Neuronal stem cell (in vitro differentiated cells): ENCODE measurements at regions not wholly inside any gene's neighbourhood (a gene's known extent, or its start where the extent isn't known, plus 50 kb on each side); places are given as distances from the start of the nearest gene placed in this dataset.

ENCODE experiments used
- DNase-seq: peaks from one replicate; pipeline ENCODE4 v3.0.0-alpha.2; 2013; ENCODE audit warnings: low spot score
- H2AFZ ChIP-seq: one replicate; pipeline ENCODE4 v1.6.1; 2013; ENCODE audit warnings: mild to moderate bottlenecking, low read length, inconsistent platforms
- H2AK5ac ChIP-seq: 2 replicates; pipeline ENCODE4 v1.6.1; 2013; ENCODE audit warnings: low read depth, mild to moderate bottlenecking, inconsistent platforms, low read length, moderate library complexity, mixed read lengths
- H2BK120ac ChIP-seq: 2 replicates; pipeline ENCODE4 v1.6.1; 2013; ENCODE audit warnings: low read depth, mild to moderate bottlenecking, inconsistent platforms, low read length, moderate library complexity, mixed read lengths
- H2BK12ac ChIP-seq: one replicate; pipeline ENCODE4 v1.6.1; 2013; ENCODE audit warnings: low read length, inconsistent platforms
- H2BK15ac ChIP-seq: 2 replicates; pipeline ENCODE4 v1.6.1; 2013; ENCODE audit warnings: mild to moderate bottlenecking, low read length, inconsistent platforms, mixed read lengths
- H2BK5ac ChIP-seq: one replicate; pipeline ENCODE4 v1.6.1; 2013; ENCODE audit warnings: inconsistent platforms, mild to moderate bottlenecking, low read length, moderate library complexity
- H3K14ac ChIP-seq: one replicate; pipeline ENCODE4 v1.6.1; 2013; ENCODE audit warnings: low read length, inconsistent platforms
- H3K18ac ChIP-seq: 2 replicates; pipeline ENCODE4 v1.6.1; 2013; ENCODE audit warnings: low read length, inconsistent platforms
- H3K23ac ChIP-seq: 2 replicates; pipeline ENCODE4 v1.6.1; 2013; ENCODE audit warnings: low read depth, mild to moderate bottlenecking, mixed read lengths, low read length, inconsistent platforms; ENCODE audit not compliant: poor library complexity
- H3K27ac ChIP-seq: replicated peaks from 3 replicates; pipeline ENCODE4 v1.5.1; 2013; ENCODE audit warnings: low read length, inconsistent platforms
- H3K27me3 ChIP-seq, 3 experiments: 2 replicates each; pipeline ENCODE4 v1.6.1; 2013; ENCODE audit warnings: low read length in 3 of 3, mild to moderate bottlenecking in 2 of 3, inconsistent platforms in 1 of 3, low read depth in 1 of 3, mixed read lengths in 1 of 3, moderate library complexity in 1 of 3; ENCODE audit not compliant: control insufficient read depth in 3 of 3, insufficient read depth in 3 of 3
- H3K36me3 ChIP-seq, 2 donors: replicated peaks in 1 of 2; 2 replicates each; pipeline ENCODE4 v1.6.1; 2013; ENCODE audit warnings: low read length in 2 of 2; ENCODE audit not compliant: control insufficient read depth in 2 of 2, insufficient read depth in 2 of 2
- H3K4ac ChIP-seq: 2 replicates; pipeline ENCODE4 v1.6.1; 2013; ENCODE audit warnings: inconsistent platforms, mild to moderate bottlenecking, low read length, moderate library complexity
- H3K4me1 ChIP-seq, 2 donors: 1 replicate in 1 of 2; 2 replicates in 1 of 2; pipeline ENCODE4 v1.6.1; 2013; ENCODE audit warnings: low read length in 2 of 2, low read depth in 1 of 2; ENCODE audit not compliant: control insufficient read depth in 2 of 2, insufficient read depth in 1 of 2
- H3K4me2 ChIP-seq: one replicate; pipeline ENCODE4 v1.6.1; 2013; ENCODE audit warnings: mild to moderate bottlenecking, low read length, inconsistent platforms; ENCODE audit not compliant: insufficient read depth, poor library complexity, severe bottlenecking
- H3K4me3 ChIP-seq, 2 donors: 2 replicates each; pipeline ENCODE4 v1.5.1; 2013; ENCODE audit warnings: low read length in 2 of 2, mild to moderate bottlenecking in 2 of 2, inconsistent platforms in 1 of 2, moderate library complexity in 1 of 2
- H3K79me1 ChIP-seq: one replicate; pipeline ENCODE4 v1.6.1; 2013; ENCODE audit warnings: low read depth, mild to moderate bottlenecking, inconsistent platforms, low read length, moderate library complexity
- H3K9ac ChIP-seq: one replicate; pipeline ENCODE4 v1.6.1; 2013; ENCODE audit warnings: mild to moderate bottlenecking, low read depth, low read length, inconsistent platforms; ENCODE audit not compliant: poor library complexity
- H3K9me3 ChIP-seq, 2 donors: replicated peaks in 1 of 2; 2 replicates each; pipeline versions ENCODE3 to v1.6.1; 2013; ENCODE audit warnings: low read length in 2 of 2, mild to moderate bottlenecking in 2 of 2, inconsistent platforms in 1 of 2, low read depth in 1 of 2, mixed read lengths in 1 of 2, moderate library complexity in 1 of 2; ENCODE audit not compliant: control insufficient read depth in 2 of 2, insufficient read depth in 1 of 2
- H4K8ac ChIP-seq: one replicate; pipeline ENCODE4 v1.6.1; 2013; ENCODE audit warnings: low read depth, mild to moderate bottlenecking, inconsistent platforms, low read length, moderate library complexity
- H4K91ac ChIP-seq: one replicate; pipeline ENCODE4 v1.6.1; 2013; ENCODE audit warnings: low read length, low read depth, mild to moderate bottlenecking, inconsistent platforms; ENCODE audit not compliant: poor library complexity
- WGBS, 2 donors: extraction: QIAGEN DNeasy Blood & Tissue Kit; methylation state at CpG; one replicate each; pipeline ENCODE4 v1.1.7; 2013; ENCODE audit warnings: missing lambda C conversion rate in 2 of 2, mixed read lengths in 1 of 2; ENCODE audit not compliant: insufficient read length in 2 of 2, insufficient replicate concordance in 1 of 2; ENCODE audit errors: extremely low coverage in 2 of 2; 5-methylcytosine and 5-hydroxymethylcytosine counted together

- Histone ChIP-seq H3K36me3 (no peaks in the 10 kb centered on the region), H3K18ac (no peak overlapping the region), H4K8ac (no peak overlapping the region), H3K9ac (no peak overlapping the region), H3K27me3 (no peaks in the 10 kb centered on the region), H4K91ac (no peak overlapping the region), H2BK120ac (no peak overlapping the region), H3K23ac (no peak overlapping the region), H3K79me1 (no peaks in the 10 kb centered on the region), H2BK5ac (no peak overlapping the region), H3K9me3 (peaks cover 4 to 11% of the 10 kb centered on the region in 2 donors), H2BK15ac (no peak overlapping the region), H3K14ac (no peak overlapping the region), H2AK5ac (no peak overlapping the region), H3K4me2 (no peak overlapping the region), H3K27ac (no peak overlapping the region), H3K4ac (no peak overlapping the region), H2BK12ac (no peak overlapping the region), H3K4me3 (no peak overlapping the region), H2AFZ (no peak overlapping the region), H3K4me1 (no peaks in the 10 kb centered on the region)
- no peak for DNase-seq
- WGBS, 2 donors, result no CpG with 5 or more reads among the region's 3 CpGs
Measured at GRCh38 chr13:39217471-39217870, 179.2 kb downstream of the NHLRC3 start.

- no peak overlapping the region for H3K4ac ChIP-seq
- H2BK5ac ChIP-seq, result no peak overlapping the region
- H2AK5ac ChIP-seq, result no peak overlapping the region
- no peak overlapping the region for H2BK120ac ChIP-seq
- no CpG with 5 or more reads among the region's 5 CpGs for WGBS, 2 donors
- H3K4me3 ChIP-seq, result no peak overlapping the region
- H2BK15ac ChIP-seq, result no peak overlapping the region
- H3K4me1 ChIP-seq, result no peaks in the 10 kb centered on the region
- no peaks in the 10 kb centered on the region for H3K36me3 ChIP-seq
- H4K91ac ChIP-seq, result no peak overlapping the region
- H3K9me3 ChIP-seq, result peaks cover 1 to 11% of the 10 kb centered on the region in 2 donors
- no peak overlapping the region for H3K27ac ChIP-seq
- H3K9ac ChIP-seq, result no peak overlapping the region
- H3K23ac ChIP-seq, result no peak overlapping the region
- H4K8ac ChIP-seq, result no peak overlapping the region
- H2BK12ac ChIP-seq, result no peak overlapping the region
- no peak overlapping the region for H3K4me2 ChIP-seq
- H3K79me1 ChIP-seq, result no peaks in the 10 kb centered on the region
- no peaks in the 10 kb centered on the region for H3K27me3 ChIP-seq
- no peak overlapping the region for H2AFZ ChIP-seq
- no peak overlapping the region for H3K18ac ChIP-seq
- no peak overlapping the region for H3K14ac ChIP-seq
- DNase-seq, result no peak
Measured at GRCh38 chr13:39224671-39225240, 186.5 kb downstream of the NHLRC3 start.

- Histone ChIP-seq H3K4me1 (peaks cover 0 to 2% of the 10 kb centered on the region in 2 donors), H2BK5ac (no peak overlapping the region), H2AK5ac (no peak overlapping the region), H2BK12ac (no peak overlapping the region), H3K4me3 (no peak overlapping the region), H4K91ac (no peak overlapping the region), H3K4ac (no peak overlapping the region), H3K23ac (no peak overlapping the region), H3K14ac (no peak overlapping the region), H3K36me3 (no peaks in the 10 kb centered on the region), H2AFZ (no peak overlapping the region), H3K27ac (no peak overlapping the region), H2BK15ac (no peak overlapping the region), H3K18ac (no peak overlapping the region), H4K8ac (no peak overlapping the region), H3K4me2 (no peak overlapping the region), H3K79me1 (no peaks in the 10 kb centered on the region), H2BK120ac (no peak overlapping the region), H3K27me3 (no peaks in the 10 kb centered on the region), H3K9me3 (peaks cover 1 to 6% of the 10 kb centered on the region in 2 donors), H3K9ac (no peak overlapping the region)
- no CpG with 5 or more reads among the region's 4 CpGs for WGBS, 2 donors
- DNase-seq, result no peak
Measured at GRCh38 chr13:39225860-39226259, 187.6 kb downstream of the NHLRC3 start.

- Histone ChIP-seq H3K27ac (no peak overlapping the region), H4K8ac (no peak overlapping the region), H2BK120ac (no peak overlapping the region), H3K9ac (no peak overlapping the region), H3K4me3 (no peak overlapping the region), H3K14ac (no peak overlapping the region), H3K79me1 (no peaks in the 10 kb centered on the region), H3K36me3 (no peaks in the 10 kb centered on the region), H2AK5ac (no peak overlapping the region), H4K91ac (no peak overlapping the region), H3K9me3 (peaks cover 1 to 3% of the 10 kb centered on the region in 2 donors), H3K23ac (no peak overlapping the region), H3K4ac (no peak overlapping the region), H2AFZ (no peak overlapping the region), H3K27me3 (no peaks in the 10 kb centered on the region), H2BK5ac (no peak overlapping the region), H3K4me1 (peaks cover 0 to 2% of the 10 kb centered on the region in 2 donors), H2BK12ac (no peak overlapping the region), H3K18ac (no peak overlapping the region), H2BK15ac (no peak overlapping the region), H3K4me2 (no peak overlapping the region)
- DNase-seq, result no peak
- WGBS, 2 donors, result no CpG with 5 or more reads among the region's 3 CpGs
Measured at GRCh38 chr13:39226359-39226758, 188.1 kb downstream of the NHLRC3 start.
